ENCODE measurements at regions not wholly inside any gene's neighbourhood (a gene's known extent, or its start where the extent isn't known, plus 50 kb on each side); places are given as distances from the start of the nearest gene placed in this dataset.

DNA sequence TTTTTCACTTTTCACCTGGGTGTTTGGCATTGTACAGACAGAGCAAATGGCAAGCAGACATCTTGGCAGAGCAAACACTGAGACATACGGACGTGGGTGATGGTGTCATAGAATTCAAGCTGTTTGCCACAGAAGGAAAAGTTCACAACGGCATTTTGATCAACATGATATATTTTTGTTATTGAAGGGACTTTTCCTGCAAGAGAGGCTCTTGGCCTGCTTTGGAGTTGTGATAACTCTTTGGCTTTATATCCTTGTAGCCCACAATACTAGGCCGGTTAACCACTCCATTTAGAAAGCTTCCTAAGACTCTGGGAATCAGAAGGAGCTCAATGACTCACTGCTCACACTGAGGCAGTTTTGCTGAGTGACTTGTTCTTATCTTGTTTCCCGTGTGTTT lies 1038.3 kb downstream of the TLE1 start:
- no peak for DNase-seq (ENCODE audit: extremely low read depth, low read depth)
- TF ChIP-seq, protein P1, sequence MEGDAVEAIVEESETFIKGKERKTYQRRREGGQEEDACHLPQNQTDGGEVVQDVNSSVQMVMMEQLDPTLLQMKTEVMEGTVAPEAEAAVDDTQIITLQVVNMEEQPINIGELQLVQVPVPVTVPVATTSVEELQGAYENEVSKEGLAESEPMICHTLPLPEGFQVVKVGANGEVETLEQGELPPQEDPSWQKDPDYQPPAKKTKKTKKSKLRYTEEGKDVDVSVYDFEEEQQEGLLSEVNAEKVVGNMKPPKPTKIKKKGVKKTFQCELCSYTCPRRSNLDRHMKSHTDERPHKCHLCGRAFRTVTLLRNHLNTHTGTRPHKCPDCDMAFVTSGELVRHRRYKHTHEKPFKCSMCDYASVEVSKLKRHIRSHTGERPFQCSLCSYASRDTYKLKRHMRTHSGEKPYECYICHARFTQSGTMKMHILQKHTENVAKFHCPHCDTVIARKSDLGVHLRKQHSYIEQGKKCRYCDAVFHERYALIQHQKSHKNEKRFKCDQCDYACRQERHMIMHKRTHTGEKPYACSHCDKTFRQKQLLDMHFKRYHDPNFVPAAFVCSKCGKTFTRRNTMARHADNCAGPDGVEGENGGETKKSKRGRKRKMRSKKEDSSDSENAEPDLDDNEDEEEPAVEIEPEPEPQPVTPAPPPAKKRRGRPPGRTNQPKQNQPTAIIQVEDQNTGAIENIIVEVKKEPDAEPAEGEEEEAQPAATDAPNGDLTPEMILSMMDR (IDR thresholded peaks at IDR 0.05; ENCODE audit: low read depth, low read length), result no peak

DNA sequence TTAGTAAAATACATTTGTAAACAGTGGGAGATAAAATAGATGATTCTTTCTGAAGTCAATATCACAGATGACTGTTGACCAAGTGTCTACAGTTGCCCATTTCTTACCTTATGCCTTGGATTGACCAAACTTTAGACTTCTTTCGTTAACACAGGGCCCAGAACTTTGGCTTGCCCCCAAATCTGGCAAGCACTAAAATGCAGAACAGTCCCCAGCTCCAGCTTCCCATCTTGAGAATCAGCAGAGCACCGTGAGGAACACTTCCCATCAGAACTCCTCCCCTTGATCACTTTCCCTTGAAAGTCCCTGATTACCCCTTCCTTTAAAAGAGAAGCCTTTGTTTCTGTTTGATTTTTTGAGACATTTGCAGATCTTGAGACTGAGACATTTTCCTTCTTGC lies 1039.9 kb downstream of the TLE1 start:
- no peak for DNase-seq (ENCODE audit: extremely low read depth, low read depth)
- TF ChIP-seq, protein P1 (IDR thresholded peaks at IDR 0.05; ENCODE audit: low read depth, low read length), result no peak

DNA sequence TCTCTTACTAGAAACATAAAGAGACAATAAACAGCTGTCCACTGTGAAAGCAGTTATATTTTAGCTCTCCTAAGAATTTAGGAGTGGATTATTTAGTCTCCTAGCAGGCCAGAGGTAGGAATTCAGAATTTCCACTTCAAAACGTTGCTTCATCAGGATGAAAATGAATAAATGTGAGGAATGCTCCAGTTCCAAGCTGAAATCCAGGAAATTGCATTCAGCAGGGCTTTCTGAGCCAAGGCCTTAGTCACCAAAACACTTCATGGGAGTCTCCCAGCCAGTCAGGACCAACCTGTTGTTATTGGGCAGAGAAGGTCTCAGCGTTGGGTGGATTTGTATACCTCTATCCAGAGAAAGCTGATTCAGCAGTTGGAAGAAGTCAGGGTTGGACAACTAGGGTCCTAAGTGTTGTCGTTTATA lies 1040.3 kb downstream of the TLE1 start:
- TF ChIP-seq, protein P1 (IDR thresholded peaks at IDR 0.05; ENCODE audit: low read depth, low read length), result no peak
- peak; percentile 53 for DNase-seq (ENCODE audit: extremely low read depth, low read depth)

DNA sequence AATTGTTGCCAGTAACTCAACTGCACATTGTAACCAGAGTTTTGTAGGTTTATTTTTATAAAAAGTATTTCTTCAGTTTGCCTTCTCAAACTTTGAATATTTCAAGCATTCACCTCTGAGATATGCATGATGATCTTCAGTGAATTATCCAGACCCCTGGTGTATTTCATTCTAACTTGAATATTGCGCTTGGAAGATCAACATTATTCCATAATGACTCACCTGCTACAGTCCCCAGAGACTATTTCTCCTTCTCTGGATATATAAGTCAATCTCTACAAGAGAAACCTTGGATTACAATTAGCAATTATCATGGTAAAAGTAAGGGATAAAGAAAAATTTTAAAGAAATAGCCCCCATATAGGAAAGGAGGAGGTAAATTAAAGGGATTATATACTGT lies 1041.0 kb downstream of the TLE1 start:
- TF ChIP-seq, protein P1 (IDR thresholded peaks at IDR 0.05; ENCODE audit: low read depth, low read length), result no peak
- no peak for DNase-seq (ENCODE audit: extremely low read depth, low read depth)

DNA sequence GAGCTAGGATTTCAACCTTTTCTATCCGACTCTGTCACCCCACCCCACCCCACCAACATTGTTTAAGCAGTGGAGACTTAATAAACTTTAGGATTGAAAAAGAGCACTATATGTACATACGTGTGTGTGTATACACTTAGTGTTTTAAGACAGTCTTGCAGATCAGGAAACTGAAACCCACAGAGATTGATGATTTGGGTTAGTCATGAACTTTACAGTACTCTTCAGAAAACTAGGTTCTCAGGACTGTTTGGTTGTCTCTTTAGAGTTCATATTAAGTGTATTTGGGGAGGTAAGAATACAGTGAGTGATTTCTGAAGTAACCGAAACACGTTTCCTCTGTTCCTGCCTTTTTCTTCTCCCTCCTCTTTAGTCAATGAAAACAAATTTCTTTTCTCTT lies 1043.1 kb downstream of the TLE1 start:
- no peak for DNase-seq (ENCODE audit: extremely low read depth, low read depth)
- TF ChIP-seq, protein P1 (IDR thresholded peaks at IDR 0.05; ENCODE audit: low read depth, low read length), result no peak

DNA sequence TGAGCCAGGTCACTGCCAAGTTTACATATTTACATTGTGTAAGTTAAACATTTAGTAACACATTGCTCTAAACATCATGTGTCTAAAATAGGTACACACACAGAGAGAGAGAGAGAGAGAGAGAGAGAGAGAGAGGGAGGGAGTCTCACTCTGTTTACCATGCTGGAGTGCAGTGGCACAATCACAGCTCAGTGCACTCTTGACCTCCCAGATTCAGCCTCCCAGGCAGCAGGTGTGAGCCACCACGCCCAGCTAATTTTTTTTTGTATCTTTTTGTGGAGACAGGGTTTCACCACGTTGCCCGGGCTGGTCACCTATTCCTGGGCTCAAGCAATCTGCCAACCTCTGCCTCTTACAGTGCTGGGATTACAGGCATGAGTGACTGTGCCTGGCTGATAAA lies 1045.3 kb downstream of the TLE1 start:
- TF ChIP-seq, protein P1 (IDR thresholded peaks at IDR 0.05; ENCODE audit: low read depth, low read length), result no peak
- DNase-seq (ENCODE audit: extremely low read depth, low read depth), result no peak

DNA sequence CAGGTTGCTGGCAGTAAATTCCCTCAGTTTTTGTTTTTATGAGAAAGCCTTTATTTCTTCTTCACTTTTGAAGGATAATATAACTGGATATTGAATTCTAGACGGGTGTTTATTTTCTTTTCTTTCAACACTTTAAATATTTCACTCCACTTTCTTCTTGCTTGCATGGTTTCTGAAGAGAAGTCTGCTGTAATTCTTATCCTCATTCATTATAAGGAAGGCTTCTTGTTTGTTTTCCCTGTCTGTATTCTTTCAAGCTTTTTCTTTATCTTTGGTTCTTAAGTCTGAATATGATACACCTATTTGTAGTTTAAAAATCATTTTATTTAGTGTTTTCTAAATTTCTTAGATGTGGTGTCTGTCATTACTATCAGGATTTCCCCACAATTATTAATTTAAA lies 1054.3 kb downstream of the TLE1 start:
- DNase-seq (ENCODE audit: extremely low read depth, low read depth), result no peak
- TF ChIP-seq, protein P1 (IDR thresholded peaks at IDR 0.05; ENCODE audit: low read depth, low read length), result no peak

All from AG09319 (cell line).